Neural cell (in vitro differentiated cells): ENCODE measurements at regions not wholly inside any gene's neighbourhood (a gene's known extent, or its start where the extent isn't known, plus 50 kb on each side); places are given as distances from the start of the nearest gene placed in this dataset.

Source experiments
- H2AFZ ChIP-seq: fragments of 200-600, 300-800 bp; sonication (generic), shearing (Covaris generic); 2 replicates; pipeline ENCODE4 v1.6.0; 2014; ENCODE audit warnings: low read depth, mild to moderate bottlenecking, antibody characterized with exemption, low read length, moderate library complexity
- H3F3A ChIP-seq: fragments of 200-600 bp; shearing (Covaris generic); 2 replicates; pipeline ENCODE4 v1.6.1; 2016; ENCODE audit warnings: mild to moderate bottlenecking, moderate library complexity, mixed read lengths, antibody characterized with exemption, low read length; ENCODE audit not compliant: insufficient read depth, poor library complexity, severe bottlenecking
- H3K27ac ChIP-seq: fragments of 200-600, 300-800 bp; sonication (generic), shearing (Covaris generic); 2 replicates; pipeline ENCODE4 v1.5.1; 2014; ENCODE audit warnings: mild to moderate bottlenecking, low read length, moderate library complexity
- H3K27me3 ChIP-seq: fragments of 300-800, 200-600 bp; sonication (generic), shearing (Covaris generic); 2 replicates; pipeline ENCODE4 v1.6.0; 2014; ENCODE audit warnings: mild to moderate bottlenecking, low read depth, low read length, moderate library complexity; ENCODE audit not compliant: insufficient read depth
- H3K36me3 ChIP-seq: fragments of 300-800, 200-600 bp; sonication (generic), shearing (Covaris generic); 2 replicates; pipeline ENCODE4 v1.5.1; 2014; ENCODE audit warnings: mild to moderate bottlenecking, antibody characterized with exemption, low read length, moderate library complexity; ENCODE audit not compliant: insufficient read depth
- H3K4me2 ChIP-seq: fragments of 300-800, 200-600 bp; sonication (generic), shearing (Covaris generic); 2 replicates; pipeline ENCODE4 v1.6.0; 2014; ENCODE audit warnings: mild to moderate bottlenecking, low read length
- H3K4me3 ChIP-seq: fragments of 300-800, 200-600 bp; sonication (generic), shearing (Covaris generic); 2 replicates; pipeline ENCODE4 v1.5.1; 2014; ENCODE audit warnings: mild to moderate bottlenecking, low read length, moderate library complexity
- H3K79me2 ChIP-seq: fragments of 200-600 bp; shearing (Covaris generic); replicated peaks from 2 replicates; pipeline ENCODE4 v1.6.0; 2014; ENCODE audit warnings: mild to moderate bottlenecking, low read length, moderate library complexity; ENCODE audit not compliant: insufficient read depth
- H3K9ac ChIP-seq: fragments of 300-800, 200-600 bp; sonication (generic), shearing (Covaris generic); 2 replicates; pipeline ENCODE4 v1.6.1; 2016; ENCODE audit warnings: mild to moderate bottlenecking, low read length, mixed read lengths
- H3K9me2 ChIP-seq: fragments of 200-600 bp; shearing (Covaris generic); 2 replicates; pipeline ENCODE4 v1.6.1; 2016; ENCODE audit warnings: mild to moderate bottlenecking, low read length, mixed read lengths; ENCODE audit not compliant: insufficient read depth
- H3K9me3 ChIP-seq: fragments of 200-600, 300-800 bp; sonication (generic), shearing (Covaris generic); 2 replicates; pipeline ENCODE4 v1.6.1; 2016; ENCODE audit warnings: mild to moderate bottlenecking, mixed run types, low read length, moderate library complexity, mixed read lengths
- H4K20me1 ChIP-seq: fragments of 200-600 bp; shearing (Covaris generic); 2 replicates; pipeline ENCODE4 v1.6.1; 2016; ENCODE audit warnings: mild to moderate bottlenecking, mixed run types; ENCODE audit not compliant: insufficient read depth
- EP300 ChIP-seq: fragments of 450-650 bp; conservative IDR thresholded peaks from 2 replicates; pipeline ENCODE4 v1.6.1; 2014; ENCODE audit warnings: antibody characterized with exemption, mild to moderate bottlenecking, moderate library complexity; ENCODE audit not compliant: poor library complexity, severe bottlenecking
- EZH2 ChIP-seq: fragments of 200-600, 300-800 bp; shearing (Covaris generic), sonication (generic); IDR thresholded peaks from 2 replicates; pipeline ENCODE4 v1.6.1; 2014; ENCODE audit warnings: antibody characterized with exemption, low read length, borderline replicate concordance, mild to moderate bottlenecking; ENCODE audit not compliant: insufficient read depth, poor library complexity, severe bottlenecking
- MXI1 ChIP-seq: fragments of 450-650 bp; conservative IDR thresholded peaks from 2 replicates; pipeline ENCODE4 v1.6.1; 2014; ENCODE audit warnings: antibody characterized with exemption, mild to moderate bottlenecking; ENCODE audit not compliant: poor library complexity, severe bottlenecking
- POLR2AphosphoS5 ChIP-seq: IDR thresholded peaks from 2 replicates; pipeline ENCODE4 v1.6.1; 2012
- RAD21 ChIP-seq: fragments of 450-650 bp; conservative IDR thresholded peaks from 2 replicates; pipeline ENCODE4 v1.6.1; 2014; ENCODE audit warnings: antibody characterized with exemption, mild to moderate bottlenecking, moderate library complexity
- REST ChIP-seq: IDR thresholded peaks from 2 replicates; pipeline ENCODE4 v1.6.1; 2012; ENCODE audit warnings: borderline replicate concordance
- SMC3 ChIP-seq: fragments of 450-650 bp; conservative IDR thresholded peaks from 2 replicates; pipeline ENCODE4 v1.6.1; 2014; ENCODE audit warnings: antibody characterized with exemption, mild to moderate bottlenecking, moderate library complexity; ENCODE audit not compliant: poor library complexity
- TAF1 ChIP-seq: IDR thresholded peaks from 2 replicates; pipeline ENCODE4 v1.6.1; 2012; ENCODE audit warnings: low read depth
- TF ChIP-seq, protein P1 (sequence below): fragments of 450-650 bp; IDR thresholded peaks from 2 replicates; pipeline ENCODE4 v1.5.1; 2014; ENCODE audit warnings: antibody characterized with exemption, mild to moderate bottlenecking, moderate library complexity; ENCODE audit not compliant: poor library complexity, severe bottlenecking

- TF ChIP-seq RAD21 (no peak), EZH2 (no peak), EP300 (no peak), MXI1 (no peak), TAF1 (no peak), SMC3 (no peak), REST (no peak), POLR2AphosphoS5 (no peak)
- TF ChIP-seq, protein P1, sequence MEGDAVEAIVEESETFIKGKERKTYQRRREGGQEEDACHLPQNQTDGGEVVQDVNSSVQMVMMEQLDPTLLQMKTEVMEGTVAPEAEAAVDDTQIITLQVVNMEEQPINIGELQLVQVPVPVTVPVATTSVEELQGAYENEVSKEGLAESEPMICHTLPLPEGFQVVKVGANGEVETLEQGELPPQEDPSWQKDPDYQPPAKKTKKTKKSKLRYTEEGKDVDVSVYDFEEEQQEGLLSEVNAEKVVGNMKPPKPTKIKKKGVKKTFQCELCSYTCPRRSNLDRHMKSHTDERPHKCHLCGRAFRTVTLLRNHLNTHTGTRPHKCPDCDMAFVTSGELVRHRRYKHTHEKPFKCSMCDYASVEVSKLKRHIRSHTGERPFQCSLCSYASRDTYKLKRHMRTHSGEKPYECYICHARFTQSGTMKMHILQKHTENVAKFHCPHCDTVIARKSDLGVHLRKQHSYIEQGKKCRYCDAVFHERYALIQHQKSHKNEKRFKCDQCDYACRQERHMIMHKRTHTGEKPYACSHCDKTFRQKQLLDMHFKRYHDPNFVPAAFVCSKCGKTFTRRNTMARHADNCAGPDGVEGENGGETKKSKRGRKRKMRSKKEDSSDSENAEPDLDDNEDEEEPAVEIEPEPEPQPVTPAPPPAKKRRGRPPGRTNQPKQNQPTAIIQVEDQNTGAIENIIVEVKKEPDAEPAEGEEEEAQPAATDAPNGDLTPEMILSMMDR = no peak
- no peaks in the 10 kb centered on the region for H3F3A ChIP-seq
Measured at GRCh38 chr10:9886772-9887171, 1130.9 kb upstream of the CELF2 start.

GRCh38 chr10:9895453-9895852 is 1122.2 kb upstream of the CELF2 start:
- Histone ChIP-seq H3K4me3 (no peak overlapping the region), H3K27ac (no peak overlapping the region), H3K9ac (no peak overlapping the region), H3K9me2 (no peaks in the 10 kb centered on the region), H3K36me3 (no peaks in the 10 kb centered on the region), H3K79me2 (no peaks in the 10 kb centered on the region), H3K27me3 (no peaks in the 10 kb centered on the region), H3K4me2 (no peak overlapping the region), H4K20me1 (no peaks in the 10 kb centered on the region), H3K9me3 (no peaks in the 10 kb centered on the region), H2AFZ (no peak overlapping the region), H3F3A (no peaks in the 10 kb centered on the region)
- TF ChIP-seq, protein P1 = no peak
- no peak for TF ChIP-seq RAD21
- TF ChIP-seq EP300 = no peak
- TF ChIP-seq POLR2AphosphoS5 = no peak
- no peak for TF ChIP-seq TAF1
- TF ChIP-seq EZH2 = no peak
- TF ChIP-seq SMC3 = no peak
- TF ChIP-seq MXI1 = no peak
- TF ChIP-seq REST = no peak

More at GRCh38 chr10:9886772-9887171, 1130.9 kb upstream of the CELF2 start:
- Histone ChIP-seq H3K79me2 (no peaks in the 10 kb centered on the region), H3K9me2 (no peaks in the 10 kb centered on the region), H3K9me3 (no peaks in the 10 kb centered on the region), H3K4me2 (no peak overlapping the region), H2AFZ (no peak overlapping the region), H4K20me1 (no peaks in the 10 kb centered on the region), H3K36me3 (no peaks in the 10 kb centered on the region), H3K9ac (no peak overlapping the region), H3K27me3 (no peaks in the 10 kb centered on the region), H3K27ac (no peak overlapping the region), H3K4me3 (no peak overlapping the region)
